Stomach (tissue), 8 donors: ENCODE measurements at regions not wholly inside any gene's neighbourhood (a gene's known extent, or its start where the extent isn't known, plus 50 kb on each side); places are given as distances from the start of the nearest gene placed in this dataset.

Source experiments
- DNase-seq, 2 donors: peaks; one replicate each; pipeline versions ENCODE4 v3.0.0 to v3.0.0-alpha.2; 2013 to 2019
- H3K27ac ChIP-seq, 5 donors: fragments of 200-600 bp in 4 of 5; sonication (generic) in 4 of 5; one replicate each; pipeline ENCODE4 v1.5.1; 2013 to 2019; ENCODE audit warnings: mild to moderate bottlenecking in 1 of 5, moderate library complexity in 1 of 5
- H3K27me3 ChIP-seq, 3 donors: fragments of 200-600 bp; sonication (generic); one replicate each; pipeline ENCODE4 v1.5.1; 2017 to 2019; ENCODE audit warnings: mixed run types in 1 of 3
- H3K36me3 ChIP-seq, 4 donors: fragments of 200-600 bp; sonication (generic); 1 replicate in 3 of 4; 2 replicates in 1 of 4; pipeline ENCODE4 v1.5.1; 2016 to 2019
- H3K4me1 ChIP-seq, 4 donors: fragments of 200-600 bp; sonication (generic); one replicate each; pipeline ENCODE4 v1.5.1; 2016 to 2019
- H3K4me3 ChIP-seq, 4 donors: fragments of 200-600 bp; sonication (generic) in 3 of 4; one replicate each; pipeline ENCODE4 v1.5.1; 2016 to 2019; ENCODE audit warnings: mild to moderate bottlenecking in 1 of 4
- H3K9me3 ChIP-seq, 4 donors: fragments of 200-600 bp; sonication (generic); one replicate each; pipeline ENCODE4 v1.5.1; 2016 to 2019
- CTCF ChIP-seq, 7 experiments: fragments of 450-650 bp in 4 of 7; fragments of 200-600 bp in 3 of 7; sonication (generic) in 3 of 7; IDR thresholded peaks; one replicate each; pipeline ENCODE4 v1.5.1; 2016 to 2019; ENCODE audit warnings: antibody characterized with exemption in 7 of 7, control low read depth in 2 of 7, mild to moderate bottlenecking in 1 of 7
- EP300 ChIP-seq: sonication (generic); formaldehyde crosslinking; IDR thresholded peaks from one replicate; pipeline ENCODE4 v1.6.1; 2017; ENCODE audit warnings: antibody characterized with exemption
- POLR2A ChIP-seq, 4 donors: fragments of 450-650 bp; IDR thresholded peaks; one replicate each; pipeline ENCODE4 v1.6.1; 2016; ENCODE audit warnings: antibody characterized with exemption in 4 of 4, control low read depth in 2 of 4, mild to moderate bottlenecking in 1 of 4, moderate library complexity in 1 of 4
- POLR2AphosphoS5 ChIP-seq, 3 donors: sonication (generic); formaldehyde crosslinking; IDR thresholded peaks; one replicate each; pipeline ENCODE4 v1.6.1; 2016; ENCODE audit warnings: antibody characterized with exemption in 3 of 3
- WGBS, 5 donors: extraction: QIAGEN DNeasy Blood & Tissue Kit in 3 of 5; methylation state at CpG; one replicate each; pipeline versions ENCODE4 v1.1.5 to v1.1.7; 2013 to 2018; 5-methylcytosine and 5-hydroxymethylcytosine counted together
- intact Hi-C: fragments of 100-400 bp; cut with DNase I; formaldehyde crosslinking; loops from one replicate; pipeline ENCODE4 v1.15.1; 2023; ENCODE audit warnings: low total_unique reads
- donor health status: healthy with polysubstance abuse.
- donor health status: Bipolar disorder and iron deficiency.
- donor health status: healthy.

DNA sequence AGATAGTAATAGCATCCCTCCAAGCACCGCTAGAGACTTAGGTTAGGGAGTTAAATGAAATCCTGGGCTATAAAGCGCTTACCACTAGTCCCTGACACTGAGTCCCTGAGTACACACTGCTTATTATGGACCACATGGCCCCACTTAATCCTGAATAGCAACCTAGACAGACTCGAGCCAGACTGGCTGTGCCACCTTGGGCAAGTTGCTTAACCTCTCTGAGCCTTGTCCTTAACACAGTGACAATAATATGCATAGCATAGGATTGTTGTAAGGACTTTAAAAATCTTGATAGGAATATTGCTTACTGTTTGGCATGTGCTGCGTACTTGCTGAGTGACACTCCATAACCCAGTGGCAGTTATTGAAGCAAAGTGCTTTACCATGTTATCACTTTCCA is 125.6 kb upstream of the SASH1 start:
- 89 to 96% (median 92%) methylated on average over 4 of the region's 4 CpGs for WGBS, 5 donors
- TF ChIP-seq POLR2AphosphoS5 (IDR thresholded peaks at IDR 0.05) = no peak
- TF ChIP-seq CTCF (IDR thresholded peaks at IDR 0.05) = no peak
- no peak for DNase-seq
- intact Hi-C loops = no loop called here
- H3K27me3 ChIP-seq = no peaks in the 10 kb centered on the region
- H3K4me1 ChIP-seq = peaks cover 0 to 13% (median 5%) of the 10 kb centered on the region in 4 donors
- no peak overlapping the region for H3K27ac ChIP-seq
- H3K36me3 ChIP-seq = no peaks in the 10 kb centered on the region
- H3K9me3 ChIP-seq = no peaks in the 10 kb centered on the region
- no peak overlapping the region for H3K4me3 ChIP-seq

DNA sequence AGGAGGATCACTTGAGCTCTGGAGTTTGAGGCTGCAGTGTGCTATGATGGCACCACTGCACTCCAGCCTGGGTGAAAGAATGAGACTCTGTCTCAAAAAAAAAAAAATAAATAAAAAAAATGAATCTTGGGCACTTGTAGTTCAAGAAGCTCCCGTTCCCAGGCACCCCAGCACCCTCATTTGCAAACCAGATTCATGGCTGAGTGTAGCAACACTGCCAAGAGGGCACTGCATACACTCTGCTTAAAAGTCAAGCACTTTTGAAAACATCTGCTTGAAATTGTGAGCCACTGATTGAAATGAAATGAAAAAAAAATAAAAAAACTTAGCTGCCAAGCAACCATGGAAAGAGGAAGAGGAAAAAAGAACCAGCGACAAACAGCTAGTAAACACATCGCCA is 124.7 kb upstream of the SASH1 start:
- TF ChIP-seq CTCF (IDR thresholded peaks at IDR 0.05) (no peak), EP300 (no peak), POLR2AphosphoS5 (IDR thresholded peaks at IDR 0.05) (no peak), POLR2A (IDR thresholded peaks at IDR 0.05) (no peak)

DNA sequence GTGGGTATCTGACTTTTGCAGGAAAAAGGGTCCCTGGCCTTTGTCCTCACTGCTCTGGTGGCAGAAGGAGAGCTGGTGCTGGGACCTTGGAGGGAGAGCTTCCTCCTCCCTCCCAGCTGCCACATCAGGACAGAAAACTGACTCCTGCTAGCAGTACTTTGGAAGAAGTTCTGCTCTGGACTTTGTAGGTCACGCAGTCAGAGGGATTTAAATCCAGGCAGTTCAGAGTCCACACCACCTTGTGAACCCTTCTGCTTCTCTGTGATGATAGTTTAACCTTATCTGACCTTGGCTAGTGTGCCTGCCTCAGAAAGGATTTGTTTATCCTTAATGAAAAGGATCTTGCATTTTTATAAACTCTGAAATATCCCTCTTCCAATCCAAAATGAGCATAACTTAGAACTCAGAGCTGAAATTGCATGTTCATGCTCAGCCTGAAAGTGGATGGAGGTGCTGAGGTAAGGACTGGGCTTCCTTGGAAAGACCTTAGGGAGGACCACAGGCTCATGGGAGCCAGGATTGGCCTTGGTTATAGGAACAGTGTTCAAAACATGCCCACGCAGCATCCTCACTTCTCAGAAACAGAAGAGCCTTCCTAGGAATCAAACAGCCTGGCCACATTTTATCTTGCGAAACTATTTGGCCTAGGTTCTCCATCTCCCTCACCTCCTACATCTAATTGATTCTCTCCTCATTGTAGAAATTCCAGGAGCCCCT is 123.9 kb upstream of the SASH1 start:
- DNase-seq = no peak
- Histone ChIP-seq H3K9me3 (no peaks in the 10 kb centered on the region), H3K27me3 (no peaks in the 10 kb centered on the region), H3K27ac (no peak overlapping the region), H3K4me1 (peaks cover 0 to 14% (median 5%) of the 10 kb centered on the region in 4 donors), H3K4me3 (no peak overlapping the region), H3K36me3 (no peaks in the 10 kb centered on the region)
- intact Hi-C loops = no loop called here
- TF ChIP-seq POLR2AphosphoS5 (IDR thresholded peaks at IDR 0.05) = no peak
- no peak for TF ChIP-seq POLR2A (IDR thresholded peaks at IDR 0.05)
- TF ChIP-seq CTCF (IDR thresholded peaks at IDR 0.05) = no peak
- TF ChIP-seq EP300 = no peak
- 59 to 81% (median 70%) methylated on average over 3 of the region's 3 CpGs for WGBS, 5 donors

More for the DNA sequence above, 124.7 kb upstream of the SASH1 start:
- no peaks in the 10 kb centered on the region for H3K9me3 ChIP-seq
- DNase-seq = no peak
- no peaks in the 10 kb centered on the region for H3K27me3 ChIP-seq
- no peaks in the 10 kb centered on the region for H3K36me3 ChIP-seq
- peaks cover 0 to 14% (median 5%) of the 10 kb centered on the region in 4 donors for H3K4me1 ChIP-seq
- intact Hi-C loops = no loop called here
- no peak overlapping the region for H3K4me3 ChIP-seq
- no peak overlapping the region for H3K27ac ChIP-seq
- 67 to 80% (median 73%) methylated on average over 3 of the region's 3 CpGs for WGBS, 5 donors

- DNase-seq = no peak
- H3K4me1 ChIP-seq = peaks cover 0 to 14% (median 5%) of the 10 kb centered on the region in 4 donors
- H3K27ac ChIP-seq = no peak overlapping the region
- no peak overlapping the region for H3K4me3 ChIP-seq
- intact Hi-C loops = no loop called here
- no peaks in the 10 kb centered on the region for H3K27me3 ChIP-seq
- 34 to 49% (median 38%) methylated on average over 6 of the region's 6 CpGs for WGBS, 5 donors
- TF ChIP-seq POLR2AphosphoS5 (IDR thresholded peaks at IDR 0.05) (no peak), EP300 (no peak), POLR2A (IDR thresholded peaks at IDR 0.05) (no peak), CTCF (IDR thresholded peaks at IDR 0.05) (no peak)
- H3K9me3 ChIP-seq = no peaks in the 10 kb centered on the region
- no peaks in the 10 kb centered on the region for H3K36me3 ChIP-seq
Observed at GRCh38 chr6:148221196-148221979, 121.2 kb upstream of the SASH1 start.
